ENCODE measurements at regions not wholly inside any gene's neighbourhood (a gene's known extent, or its start where the extent isn't known, plus 50 kb on each side); places are given as distances from the start of the nearest gene placed in this dataset.

DNA sequence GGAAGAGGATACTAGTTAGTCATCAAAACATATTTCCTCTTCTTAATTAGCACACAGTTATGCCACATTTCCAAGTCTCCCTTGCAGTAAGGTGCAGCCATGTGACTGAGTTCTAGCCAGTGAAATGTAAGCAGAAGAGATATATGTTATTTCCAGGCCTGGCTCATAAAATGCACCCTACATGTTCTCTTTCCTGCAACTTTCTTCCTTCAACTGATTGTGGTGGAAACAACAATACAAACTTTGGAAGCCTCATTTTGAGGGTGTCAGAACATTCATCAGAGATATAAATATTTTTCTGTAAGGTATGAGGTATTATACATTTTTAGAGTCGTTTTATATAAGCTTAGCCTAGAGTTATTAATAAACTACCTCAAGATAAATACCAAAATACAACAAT lies 110.9 kb upstream of the PDE7B start:
- DNase-seq (ENCODE audit: low read depth, low spot score), result no peak
- in situ Hi-C loops (cut with HindIII; ENCODE audit: low pct_unique_long_range_greater_than_20kb, low sequenced_read_pairs), result no loop called here

DNA sequence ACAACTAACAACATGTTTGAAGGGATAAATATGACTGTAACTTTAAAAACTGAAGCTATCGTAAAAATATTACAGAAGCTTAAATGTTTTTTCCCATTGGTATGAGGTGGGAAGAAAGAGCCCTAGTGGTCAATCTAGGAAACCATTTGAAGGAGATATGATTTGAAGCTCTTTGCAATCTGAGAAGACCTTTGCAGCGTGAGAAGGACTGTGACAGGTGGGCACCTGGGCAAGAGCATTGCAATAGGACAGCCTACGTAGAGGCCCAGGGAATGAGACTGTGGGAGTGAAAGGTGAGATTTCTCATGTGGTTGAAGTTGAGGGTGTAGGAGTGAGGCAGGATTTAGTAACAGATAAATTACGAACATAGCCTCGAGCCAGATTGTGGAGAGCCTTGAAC lies 108.0 kb upstream of the PDE7B start:
- in situ Hi-C loops (cut with HindIII; ENCODE audit: low pct_unique_long_range_greater_than_20kb, low sequenced_read_pairs), result no loop called here

DNA sequence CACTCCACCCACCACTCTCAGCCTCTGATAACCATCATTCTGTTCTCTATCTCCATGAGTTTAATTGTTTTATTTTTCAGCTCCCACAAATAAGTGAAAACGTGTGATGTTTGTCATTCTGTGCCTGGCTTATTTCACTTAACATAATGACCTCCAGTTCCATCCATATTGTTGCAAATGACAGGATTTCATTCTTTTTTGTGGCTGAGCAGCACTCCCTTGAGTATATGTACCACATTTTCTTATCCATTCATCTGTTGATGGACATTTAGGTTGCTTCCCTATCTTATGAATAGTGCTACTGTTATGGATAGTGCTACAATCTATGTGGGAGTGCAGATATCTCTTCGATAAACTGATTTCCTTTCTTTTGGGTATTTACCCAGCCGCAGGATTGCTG lies 103.3 kb upstream of the PDE7B start:
- in situ Hi-C loops (cut with HindIII; ENCODE audit: low pct_unique_long_range_greater_than_20kb, low sequenced_read_pairs), result no loop called here
- peak; percentile 11 for DNase-seq (ENCODE audit: low read depth, low spot score)

More for the DNA sequence above, 108.0 kb upstream of the PDE7B start:
- no peak for DNase-seq (ENCODE audit: low read depth, low spot score)

- DNase-seq (ENCODE audit: low read depth, low spot score), result no peak
- in situ Hi-C loops (cut with HindIII; ENCODE audit: low pct_unique_long_range_greater_than_20kb, low sequenced_read_pairs), result no loop called here
Observed at GRCh38 chr6:135750081-135750480, 101.4 kb upstream of the PDE7B start.

DNA sequence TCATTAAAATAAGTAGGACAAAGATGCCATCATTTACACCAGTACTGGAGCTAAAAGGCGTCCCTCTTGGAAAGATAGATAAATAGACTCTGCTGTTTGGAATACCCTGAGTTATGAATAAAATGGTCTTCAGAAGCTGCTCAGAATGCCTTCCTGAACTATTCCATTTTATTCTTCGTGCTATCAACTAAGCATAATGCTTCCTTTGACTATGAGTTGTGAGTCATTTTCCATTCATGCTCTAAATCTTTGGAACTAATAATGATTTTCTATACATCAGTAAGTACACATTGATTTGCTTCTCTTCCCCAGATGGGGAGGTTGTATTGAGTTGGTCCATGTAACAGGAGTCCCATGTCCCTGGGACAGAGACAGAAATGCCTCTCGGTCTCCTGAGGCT lies 98.3 kb upstream of the PDE7B start:
- DNase-seq (ENCODE audit: low read depth, low spot score), result peak; percentile 23

DNA sequence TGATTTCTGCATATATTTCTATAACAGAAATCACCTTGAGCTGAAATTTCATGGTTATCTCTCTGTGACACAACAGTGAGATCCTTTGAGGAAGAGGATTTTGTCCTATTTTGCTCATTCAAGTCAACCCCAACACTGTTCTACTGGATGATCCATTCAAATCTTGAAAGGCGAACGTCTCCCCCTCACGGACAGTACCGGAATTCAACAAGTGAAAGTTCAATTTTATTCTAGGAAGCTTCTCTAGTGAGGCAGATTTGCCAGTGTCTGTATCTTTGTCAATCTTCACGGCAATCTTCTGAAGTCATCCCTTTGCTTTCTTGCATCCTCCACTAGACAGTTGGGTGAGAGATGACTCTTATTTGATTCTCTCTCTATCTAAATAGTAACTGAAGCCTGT lies 91.7 kb upstream of the PDE7B start:
- DNase-seq (ENCODE audit: low read depth, low spot score), result peak; percentile 68
- in situ Hi-C loops (cut with HindIII; ENCODE audit: low pct_unique_long_range_greater_than_20kb, low sequenced_read_pairs), result no loop called here

More for the DNA sequence above, 98.3 kb upstream of the PDE7B start:
- in situ Hi-C loops (cut with HindIII; ENCODE audit: low pct_unique_long_range_greater_than_20kb, low sequenced_read_pairs), result no loop called here

DNA sequence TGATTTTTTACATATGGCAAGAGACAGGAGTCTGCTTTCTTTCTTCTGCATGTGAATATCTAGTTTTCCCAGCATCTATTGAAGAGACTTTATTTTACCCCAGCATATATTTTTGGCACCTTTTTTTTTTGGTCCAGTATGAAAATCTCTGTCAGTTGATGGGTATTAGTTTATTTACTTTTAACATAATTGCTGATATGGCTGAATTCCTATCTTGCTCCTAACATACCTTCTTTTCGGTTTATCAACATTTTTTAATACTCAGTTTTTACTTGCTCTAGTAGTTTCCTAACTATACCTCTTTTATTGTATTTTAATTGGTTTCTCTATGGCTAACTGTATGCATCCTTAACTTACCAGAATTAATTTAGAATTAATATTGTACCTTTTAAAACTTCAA lies 77.5 kb upstream of the PDE7B start:
- no peak for DNase-seq (ENCODE audit: low read depth, low spot score)
- in situ Hi-C loops (cut with HindIII; ENCODE audit: low pct_unique_long_range_greater_than_20kb, low sequenced_read_pairs), result no loop called here

GRCh38 chr6:135779213-135779612 lies 72.3 kb upstream of the PDE7B start:
- in situ Hi-C loops (cut with HindIII; ENCODE audit: low pct_unique_long_range_greater_than_20kb, low sequenced_read_pairs), result no loop called here

GRCh38 chr6:135780326-135780725 lies 71.2 kb upstream of the PDE7B start:
- no peak for DNase-seq (ENCODE audit: low read depth, low spot score)
- in situ Hi-C loops (cut with HindIII; ENCODE audit: low pct_unique_long_range_greater_than_20kb, low sequenced_read_pairs), result no loop called here

More at GRCh38 chr6:135779213-135779612, 72.3 kb upstream of the PDE7B start:
- DNase-seq (ENCODE audit: low read depth, low spot score), result no peak

- DNase-seq (ENCODE audit: low read depth, low spot score), result no peak
- in situ Hi-C loops (cut with HindIII; ENCODE audit: low pct_unique_long_range_greater_than_20kb, low sequenced_read_pairs), result no loop called here
Observed at GRCh38 chr6:135782546-135782945, 69.0 kb upstream of the PDE7B start.

DNA sequence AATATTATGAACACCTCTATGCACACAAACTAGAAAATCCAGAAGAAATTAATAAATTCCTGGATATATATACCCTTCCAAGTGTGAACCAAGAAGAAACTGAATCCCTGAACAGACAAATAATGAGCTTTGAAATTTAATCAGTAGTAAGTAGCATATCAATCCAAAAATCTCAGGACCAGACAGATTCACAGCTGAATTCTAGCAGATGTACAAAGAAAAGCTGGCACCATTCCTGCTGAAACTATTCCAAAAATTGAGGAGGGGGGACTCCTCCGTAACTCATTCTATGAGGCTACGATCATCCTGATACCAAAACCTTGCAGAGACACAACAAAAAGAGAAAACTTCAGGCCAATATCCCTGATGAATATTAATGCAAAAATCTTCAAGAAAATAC lies 67.0 kb upstream of the PDE7B start:
- in situ Hi-C loops (cut with HindIII; ENCODE audit: low pct_unique_long_range_greater_than_20kb, low sequenced_read_pairs), result no loop called here
- no peak for DNase-seq (ENCODE audit: low read depth, low spot score)

DNA sequence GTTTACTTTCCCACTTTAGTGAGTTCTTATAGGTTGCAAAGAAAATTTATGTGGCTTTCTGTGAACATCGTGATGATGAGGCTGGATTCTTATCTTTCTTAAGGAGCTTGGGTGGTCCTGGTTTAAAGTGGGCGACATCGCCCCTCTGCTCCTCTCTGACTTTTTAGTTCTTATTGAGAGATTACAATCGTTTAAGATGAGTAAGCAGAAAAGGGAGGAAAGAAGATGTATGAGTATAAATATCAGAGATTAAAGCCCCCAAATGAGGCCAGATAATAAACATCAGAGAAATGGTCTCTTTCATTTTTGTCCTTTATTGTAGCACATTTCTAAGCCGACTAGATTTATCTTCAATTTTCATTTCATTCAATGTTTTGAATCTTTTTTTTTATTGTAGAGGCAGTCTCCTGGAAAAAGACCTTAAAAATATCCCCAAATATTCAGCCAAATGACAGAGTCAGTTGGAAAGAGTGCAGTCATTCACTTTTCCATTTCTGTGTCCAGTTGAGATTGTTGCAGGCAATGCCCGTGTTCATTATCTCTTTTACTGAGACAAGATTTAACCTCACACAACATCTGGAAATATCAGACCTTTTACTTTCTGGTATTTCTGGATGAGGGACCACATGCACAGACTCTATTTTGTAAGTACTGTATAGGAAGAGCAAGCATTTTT lies 62.0 kb upstream of the PDE7B start:
- DNase-seq (ENCODE audit: low read depth, low spot score), result no peak
- in situ Hi-C loops (cut with HindIII; ENCODE audit: low pct_unique_long_range_greater_than_20kb, low sequenced_read_pairs), result no loop called here

DNA sequence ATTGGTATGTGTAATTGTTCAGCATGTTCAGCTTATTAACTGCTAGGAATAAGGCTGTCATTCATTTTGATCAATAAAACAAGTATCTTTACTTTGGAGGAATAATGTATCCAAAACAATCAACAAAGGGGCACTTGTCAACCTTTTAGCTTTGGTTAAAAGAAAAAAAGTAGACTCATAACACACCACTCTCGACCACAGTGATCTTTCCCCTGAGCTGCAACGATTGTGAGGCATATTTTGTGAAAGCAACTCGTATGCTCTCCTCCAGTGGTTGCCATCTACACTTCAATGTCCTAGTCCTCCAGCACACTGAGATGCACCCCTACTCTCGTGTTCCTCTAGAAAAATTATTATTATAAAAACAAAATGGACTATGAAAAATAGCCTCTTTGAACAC lies 60.1 kb upstream of the PDE7B start:
- in situ Hi-C loops (cut with HindIII; ENCODE audit: low pct_unique_long_range_greater_than_20kb, low sequenced_read_pairs), result no loop called here
- DNase-seq (ENCODE audit: low read depth, low spot score), result peak; percentile 60

- DNase-seq (ENCODE audit: low read depth, low spot score), result no peak
- in situ Hi-C loops (cut with HindIII; ENCODE audit: low pct_unique_long_range_greater_than_20kb, low sequenced_read_pairs), result no loop called here
Observed at GRCh38 chr6:135796643-135797305, 54.7 kb upstream of the PDE7B start.

- in situ Hi-C loops (cut with HindIII; ENCODE audit: low pct_unique_long_range_greater_than_20kb, low sequenced_read_pairs), result no loop called here
- no peak for DNase-seq (ENCODE audit: low read depth, low spot score)
Observed at GRCh38 chr6:135797361-135797760, 54.1 kb upstream of the PDE7B start.

- in situ Hi-C loops (cut with HindIII; ENCODE audit: low pct_unique_long_range_greater_than_20kb, low sequenced_read_pairs), result no loop called here
Observed at GRCh38 chr6:135798751-135799515, 52.6 kb upstream of the PDE7B start.

More at GRCh38 chr6:135798751-135799515, 52.6 kb upstream of the PDE7B start:
- no peak for DNase-seq (ENCODE audit: low read depth, low spot score)

All from SK-MEL-5 (cell line).